ENCODE measurements at regions not wholly inside any gene's neighbourhood (a gene's known extent, or its start where the extent isn't known, plus 50 kb on each side); places are given as distances from the start of the nearest gene placed in this dataset.

GRCh38 chr11:76266286-76267100 lies 60.2 kb upstream of the WNT11 start:
- H3K9me3 Mint-ChIP-seq, result no peaks in the 10 kb centered on the region
- H3K9ac ChIP-seq (ENCODE audit: extremely low read depth, low read length, poor library complexity, severe bottlenecking), result no peak overlapping the region
- H3K36me3 Mint-ChIP-seq (ENCODE audit: low read depth), result no peaks in the 10 kb centered on the region
- H3K4me3 Mint-ChIP-seq, result no peak overlapping the region
- no peaks in the 10 kb centered on the region for H3K36me3 ChIP-seq (ENCODE audit: control insufficient read depth, insufficient read depth, low read length)
- no peaks in the 10 kb centered on the region for H3K27me3 ChIP-seq (ENCODE audit: control insufficient read depth, insufficient read depth, low read length, poor library complexity, severe bottlenecking)
- no peak overlapping the region for H3K27ac ChIP-seq (ENCODE audit: low read depth, low read length)
- H3K9me3 ChIP-seq (ENCODE audit: control insufficient read depth, low read length), result no peaks in the 10 kb centered on the region
- H3K4me3 ChIP-seq (ENCODE audit: low read length), result no peak overlapping the region
- H3K27me3 Mint-ChIP-seq (ENCODE audit: insufficient read depth), result peaks cover 12% of the 10 kb centered on the region
- no peak for TF ChIP-seq CTCF (conservative IDR thresholded peaks at IDR 0.05)
- H3K4me1 ChIP-seq (ENCODE audit: control insufficient read depth, insufficient read depth, low read length), result no peaks in the 10 kb centered on the region
- WGBS, 2 experiments (ENCODE audit: insufficient coverage in 1 of 2, insufficient read length in 1 of 2), result 89% methylated on average over 3 to 8 of the region's 8 CpGs
- H3K27ac Mint-ChIP-seq, result no peak overlapping the region
- DNase-seq, result no peak
- H3K4me1 Mint-ChIP-seq, result peaks cover 6% of the 10 kb centered on the region

- H3K27me3 ChIP-seq (ENCODE audit: control insufficient read depth, insufficient read depth, low read length, poor library complexity, severe bottlenecking), result peaks cover 4% of the 10 kb centered on the region
- H3K4me3 ChIP-seq (ENCODE audit: low read length), result no peak overlapping the region
- H3K36me3 ChIP-seq (ENCODE audit: control insufficient read depth, insufficient read depth, low read length), result no peaks in the 10 kb centered on the region
- no peak for TF ChIP-seq CTCF (conservative IDR thresholded peaks at IDR 0.05)
- no peak overlapping the region for H3K27ac ChIP-seq (ENCODE audit: low read depth, low read length)
- peaks cover 6% of the 10 kb centered on the region for H3K4me1 Mint-ChIP-seq
- 87 to 94% methylated on average over 2 to 4 of the region's 4 CpGs for WGBS, 2 experiments (ENCODE audit: insufficient coverage in 1 of 2, insufficient read length in 1 of 2)
- H3K27me3 Mint-ChIP-seq (ENCODE audit: insufficient read depth), result peaks cover 13% of the 10 kb centered on the region
- no peaks in the 10 kb centered on the region for H3K9me3 Mint-ChIP-seq
- no peak overlapping the region for H3K27ac Mint-ChIP-seq
- no peak overlapping the region for H3K9ac ChIP-seq (ENCODE audit: extremely low read depth, low read length, poor library complexity, severe bottlenecking)
- H3K4me3 Mint-ChIP-seq, result no peak overlapping the region
- H3K9me3 ChIP-seq (ENCODE audit: control insufficient read depth, low read length), result no peaks in the 10 kb centered on the region
- DNase-seq, result no peak
- H3K36me3 Mint-ChIP-seq (ENCODE audit: low read depth), result no peaks in the 10 kb centered on the region
- H3K4me1 ChIP-seq (ENCODE audit: control insufficient read depth, insufficient read depth, low read length), result no peaks in the 10 kb centered on the region
Measured at GRCh38 chr11:76265771-76266241, 59.5 kb upstream of the WNT11 start.

GRCh38 chr11:76263657-76264056 lies 57.4 kb upstream of the WNT11 start:
- TF ChIP-seq CTCF (conservative IDR thresholded peaks at IDR 0.05), result no peak
- peaks cover 5% of the 10 kb centered on the region for H3K27me3 ChIP-seq (ENCODE audit: control insufficient read depth, insufficient read depth, low read length, poor library complexity, severe bottlenecking)

More at GRCh38 chr11:76263657-76264056, 57.4 kb upstream of the WNT11 start:
- H3K27ac Mint-ChIP-seq, result no peak overlapping the region
- no peak for DNase-seq
- Histone ChIP-seq H3K9ac (ENCODE audit: extremely low read depth, low read length, poor library complexity, severe bottlenecking) (no peak overlapping the region), H3K27ac (ENCODE audit: low read depth, low read length) (no peak overlapping the region), H3K36me3 (ENCODE audit: control insufficient read depth, insufficient read depth, low read length) (no peaks in the 10 kb centered on the region), H3K4me3 (ENCODE audit: low read length) (no peak overlapping the region), H3K9me3 (ENCODE audit: control insufficient read depth, low read length) (no peaks in the 10 kb centered on the region), H3K4me1 (ENCODE audit: control insufficient read depth, insufficient read depth, low read length) (no peaks in the 10 kb centered on the region)
- no peak overlapping the region for H3K4me3 Mint-ChIP-seq
- no peaks in the 10 kb centered on the region for H3K9me3 Mint-ChIP-seq
- peaks cover 25% of the 10 kb centered on the region for H3K27me3 Mint-ChIP-seq (ENCODE audit: insufficient read depth)
- no peaks in the 10 kb centered on the region for H3K36me3 Mint-ChIP-seq (ENCODE audit: low read depth)
- peaks cover 6% of the 10 kb centered on the region for H3K4me1 Mint-ChIP-seq
- 78 to 86% methylated on average over 1 to 4 of the region's 4 CpGs for WGBS, 2 experiments (ENCODE audit: insufficient coverage in 1 of 2, insufficient read length in 1 of 2)

All from endodermal cell (in vitro differentiated cells).